ENCODE measurements at regions not wholly inside any gene's neighbourhood (a gene's known extent, or its start where the extent isn't known, plus 50 kb on each side); places are given as distances from the start of the nearest gene placed in this dataset.

DNA sequence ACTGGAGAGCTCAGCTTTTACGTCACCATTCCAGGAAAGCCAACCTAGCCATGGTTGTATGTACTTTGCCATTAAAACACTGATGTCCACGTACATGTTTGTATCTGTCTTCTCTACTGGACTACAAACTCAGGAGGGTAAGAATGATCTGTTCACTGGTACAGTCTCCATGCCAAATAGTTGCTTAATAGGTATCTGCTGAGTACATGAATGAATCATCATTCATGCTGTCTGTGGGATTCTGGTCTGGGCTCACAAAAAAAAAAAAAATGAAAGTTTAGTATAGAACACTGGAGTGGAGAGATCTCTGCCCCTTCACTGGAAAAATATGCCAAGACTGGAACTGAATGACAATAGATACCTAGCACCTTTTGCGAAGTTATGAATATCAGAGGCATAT lies 102.6 kb upstream of the ITGA4 start:
- no peak for ATAC-seq

DNA sequence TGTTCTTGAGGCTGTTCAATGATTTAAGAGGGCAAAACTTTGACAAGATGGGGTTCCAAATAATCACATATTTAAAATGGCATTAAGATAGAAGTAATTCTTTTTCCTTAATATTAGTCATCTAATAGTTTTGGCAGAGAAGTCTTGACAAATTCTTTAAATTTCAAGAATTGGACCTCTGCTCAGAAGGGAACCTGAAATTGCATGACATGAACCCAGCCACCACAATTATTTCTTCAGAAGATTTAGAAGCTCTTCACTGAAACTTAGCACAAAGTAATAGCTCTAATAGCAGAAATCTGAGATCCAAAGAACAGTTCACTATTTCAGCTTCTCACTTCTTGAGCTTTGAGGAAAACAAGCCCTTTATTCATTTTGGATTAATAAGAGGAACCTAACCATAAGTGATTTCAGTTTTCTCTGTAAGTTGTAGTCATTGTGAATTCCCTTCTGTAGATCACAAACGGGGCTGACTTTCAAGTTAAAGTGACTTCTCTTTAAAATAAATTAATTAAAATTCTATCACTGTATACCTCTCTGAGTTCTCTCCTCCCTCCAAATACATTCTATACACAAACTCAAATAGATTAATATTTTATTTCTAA lies 100.6 kb upstream of the ITGA4 start:
- no peak for ATAC-seq

GRCh38 chr2:181357979-181358378 lies 99.2 kb upstream of the ITGA4 start:
- no peak for ATAC-seq

DNA sequence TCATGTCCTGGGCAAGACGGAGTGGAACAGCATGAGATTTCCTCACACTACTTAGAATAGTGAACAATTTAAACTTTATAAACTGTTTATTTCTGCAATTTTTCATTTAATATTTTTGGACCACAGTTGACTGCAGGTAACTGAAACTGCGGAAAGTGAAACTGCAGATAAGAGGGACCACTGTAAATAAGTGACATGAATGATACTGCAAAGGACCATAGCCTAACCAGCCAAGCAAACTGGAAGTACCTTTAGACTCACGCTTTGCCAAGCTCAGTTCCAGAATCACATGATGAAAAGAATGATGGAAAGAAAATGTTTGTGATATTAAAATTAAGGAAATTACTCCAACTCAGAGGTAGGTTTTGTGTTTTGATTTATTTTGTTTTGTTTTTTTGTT lies 94.6 kb upstream of the ITGA4 start:
- ATAC-seq: no peak

- ATAC-seq: no peak
These were observed 94.0 kb upstream of the ITGA4 start for GRCh38 chr2:181363164-181363563.

GRCh38 chr2:181364492-181365170 lies 92.6 kb upstream of the ITGA4 start:
- no peak for ATAC-seq

GRCh38 chr2:181366675-181367175 lies 90.5 kb upstream of the ITGA4 start:
- ATAC-seq: no peak

DNA sequence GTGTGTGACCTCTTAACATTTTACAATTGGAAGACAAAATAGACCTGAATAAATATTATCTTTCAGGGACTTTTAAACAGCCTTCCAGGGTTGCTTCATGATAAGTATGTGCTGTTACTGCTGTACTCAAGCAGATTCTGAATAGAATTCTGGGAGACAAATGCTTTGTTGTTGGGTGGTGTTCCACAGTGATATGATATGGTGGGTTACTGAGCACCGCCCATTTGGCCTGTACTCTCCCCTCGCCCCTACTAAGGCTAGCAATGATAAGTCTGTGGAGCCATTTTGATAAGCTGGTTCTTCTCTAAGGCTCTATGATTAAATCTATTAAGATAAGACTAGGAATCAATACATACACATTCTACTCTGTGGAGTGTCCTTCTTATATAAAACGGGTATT lies 89.8 kb upstream of the ITGA4 start:
- no peak for ATAC-seq

- ATAC-seq: no peak
These were observed 89.2 kb upstream of the ITGA4 start for GRCh38 chr2:181367906-181368435.

GRCh38 chr2:181370126-181370525 lies 87.1 kb upstream of the ITGA4 start:
- ATAC-seq: no peak

DNA sequence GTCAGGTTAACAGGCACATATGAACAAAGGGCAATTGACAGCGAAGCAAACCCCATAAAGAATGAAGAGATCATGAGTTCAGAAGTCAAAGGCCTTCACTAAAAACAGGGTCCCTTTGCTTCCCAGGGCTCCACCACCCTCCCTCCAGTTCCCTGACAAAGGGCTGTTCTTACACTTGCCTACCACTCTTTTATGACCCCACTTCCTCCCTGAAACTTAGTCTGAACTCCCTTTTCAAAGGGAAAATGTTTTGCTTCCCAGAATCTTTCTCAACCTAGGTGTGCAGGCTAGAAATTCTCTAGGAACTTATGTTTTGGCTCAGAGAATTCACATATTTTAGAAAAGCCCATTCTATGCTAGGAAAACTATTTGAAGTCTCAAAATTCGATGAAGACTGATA lies 86.0 kb upstream of the ITGA4 start:
- no peak for ATAC-seq

- ATAC-seq: no peak
These were observed 85.2 kb upstream of the ITGA4 start for GRCh38 chr2:181371782-181372645.

- ATAC-seq: no peak
These were observed 84.5 kb upstream of the ITGA4 start for GRCh38 chr2:181372646-181373040.

GRCh38 chr2:181374781-181375675 lies 82.2 kb upstream of the ITGA4 start:
- no peak for ATAC-seq

GRCh38 chr2:181376442-181376841 lies 80.7 kb upstream of the ITGA4 start:
- ATAC-seq: no peak

GRCh38 chr2:181376999-181377398 lies 80.2 kb upstream of the ITGA4 start:
- no peak for ATAC-seq

DNA sequence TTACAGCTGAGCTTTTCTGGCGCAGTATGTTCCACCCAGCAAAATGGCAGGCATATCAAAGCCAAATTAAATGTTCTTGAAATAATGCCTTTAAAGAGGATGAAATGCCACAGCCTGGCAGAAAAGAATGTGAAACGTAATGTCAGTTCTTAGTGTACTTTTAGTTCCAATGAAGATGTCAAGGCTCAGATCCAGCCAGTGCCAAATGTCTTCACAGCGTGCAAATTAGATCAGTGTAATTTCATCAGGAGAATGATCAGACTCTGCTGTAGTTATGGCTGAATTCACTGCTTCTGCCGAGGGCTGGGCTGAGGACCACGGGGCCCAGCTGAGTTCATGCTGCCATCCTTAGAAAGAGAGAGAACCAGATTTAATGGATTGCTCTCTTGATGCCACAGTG lies 78.7 kb upstream of the ITGA4 start:
- ATAC-seq: no peak

DNA sequence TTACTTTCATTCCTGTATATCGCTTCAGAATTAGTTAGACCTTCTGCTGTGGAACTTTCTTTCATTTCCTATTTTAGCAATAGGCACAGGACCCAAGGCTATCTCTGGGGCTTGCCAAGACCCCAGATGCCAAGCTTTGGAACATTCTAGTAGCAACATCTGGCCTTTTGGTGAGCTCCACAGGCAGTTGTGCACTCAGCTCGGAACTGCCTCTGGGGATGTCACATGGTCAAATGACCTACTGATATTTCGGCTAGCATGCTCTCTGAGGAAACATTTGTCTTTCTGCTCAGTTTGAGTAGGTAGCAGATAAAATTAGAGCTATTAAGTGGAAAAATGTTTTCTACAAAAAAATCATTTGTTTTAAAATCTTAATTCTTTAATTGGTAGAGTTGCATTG lies 76.6 kb upstream of the ITGA4 start:
- ATAC-seq: no peak

GRCh38 chr2:181384923-181385322 lies 72.3 kb upstream of the ITGA4 start:
- ATAC-seq: no peak

- no peak for ATAC-seq
These were observed 67.7 kb upstream of the ITGA4 start for GRCh38 chr2:181389524-181389923.

DNA sequence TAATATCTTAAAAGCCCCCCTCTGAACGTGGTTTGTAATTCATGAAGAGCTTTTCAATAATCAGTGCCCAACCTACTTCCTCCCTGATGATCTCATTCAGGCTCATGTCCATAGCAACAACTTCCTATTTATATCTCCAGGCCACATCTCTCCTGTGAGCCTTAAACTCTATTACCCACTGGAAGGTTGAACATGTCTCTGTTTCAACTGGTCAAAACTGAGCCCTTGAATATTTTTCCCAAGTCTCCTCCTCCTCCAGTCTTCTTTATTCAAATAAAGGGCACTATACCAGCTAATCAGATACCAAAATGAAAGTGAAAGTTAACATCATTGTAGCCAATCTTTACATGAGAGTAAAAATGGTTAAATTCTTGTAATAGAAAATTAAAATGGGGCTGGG lies 63.7 kb upstream of the ITGA4 start:
- ATAC-seq: no peak

DNA sequence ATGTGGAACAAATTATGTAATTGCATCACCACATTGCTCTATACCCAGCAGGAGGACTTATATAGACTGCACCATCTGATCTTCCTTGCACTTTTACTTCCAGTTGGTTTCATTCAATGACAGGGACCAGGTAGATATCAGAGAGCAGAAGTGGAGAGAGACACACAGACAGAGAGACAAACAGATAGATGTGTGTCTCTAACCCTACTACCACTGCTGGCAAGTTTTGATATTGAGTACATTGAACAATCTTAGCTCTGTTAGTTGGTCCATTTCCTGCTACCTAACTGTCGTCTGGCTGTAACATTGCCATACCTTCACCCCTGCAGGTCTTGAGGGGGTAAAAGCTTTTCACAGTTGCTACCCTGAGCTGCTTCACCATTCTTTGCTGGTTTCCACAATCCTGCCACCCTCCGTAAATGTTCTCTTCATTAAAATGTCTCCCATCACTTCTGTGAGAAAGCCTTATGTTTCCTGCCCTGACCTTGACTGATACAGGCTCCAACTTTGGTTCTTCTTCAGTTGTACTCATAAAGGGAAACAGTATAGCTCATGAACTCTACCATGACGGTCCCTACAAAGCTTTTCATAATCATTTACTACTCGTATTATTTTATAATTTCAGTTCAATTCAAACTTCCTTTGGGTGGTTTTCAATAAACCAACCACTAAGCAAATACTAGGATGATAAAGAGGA lies 62.3 kb upstream of the ITGA4 start:
- ATAC-seq: no peak
